ENCODE measurements at regions not wholly inside any gene's neighbourhood (a gene's known extent, or its start where the extent isn't known, plus 50 kb on each side); places are given as distances from the start of the nearest gene placed in this dataset.

DNA sequence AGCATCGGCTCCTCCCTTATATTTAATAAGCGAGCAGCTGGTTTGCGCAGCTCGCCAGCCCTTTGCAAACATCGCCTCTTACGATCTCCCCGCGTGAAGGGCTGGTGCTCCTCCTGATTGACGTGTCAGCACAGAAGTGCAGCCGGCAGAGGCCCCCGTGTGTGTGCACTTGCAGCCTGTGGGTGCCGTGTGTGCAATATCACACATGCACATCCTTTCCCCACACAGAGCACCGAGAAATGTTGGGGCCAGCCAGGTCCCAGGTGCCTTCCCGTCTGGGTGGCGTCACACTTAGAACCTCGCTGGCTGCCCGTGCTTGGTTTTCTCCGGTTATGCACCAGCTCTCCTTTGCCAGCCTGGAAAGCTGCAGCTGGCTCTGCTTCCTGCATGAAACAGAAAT, 126.6 kb upstream of the AJAP1 start:
- H3K9me1 ChIP-seq (replicated peaks; ENCODE audit: control insufficient read depth, extremely low read depth, insufficient read depth, low read length): no peaks in the 10 kb centered on the region
- no peak overlapping the region for H3K4me3 ChIP-seq (replicated peaks in 1 of 3; ENCODE audit: insufficient read depth in 1 of 3, low read depth in 1 of 3, low read length in 3 of 3)
- no peak for FAIRE-seq
- H4K20me1 ChIP-seq (replicated peaks; ENCODE audit: control insufficient read depth, extremely low read depth, insufficient read depth, low read length): no peaks in the 10 kb centered on the region
- CTCF ChIA-PET: no interaction called here
- no peaks in the 10 kb centered on the region for H3K4me1 ChIP-seq (ENCODE audit: control insufficient read depth, extremely low read depth, insufficient read depth, low read length)
- no peak overlapping the region for H3K9ac ChIP-seq (replicated peaks; ENCODE audit: extremely low read depth, insufficient read depth, low read length)
- no peak overlapping the region for H3K27ac ChIP-seq (ENCODE audit: insufficient read depth, low read depth, low read length)
- intact Hi-C loops (cut with micrococcal nuclease): no loop called here
- H3K79me2 ChIP-seq (ENCODE audit: control insufficient read depth, insufficient read depth, low read length): no peaks in the 10 kb centered on the region
- H2AFZ ChIP-seq (ENCODE audit: low read depth, low read length): no peak overlapping the region
- DNase-seq (ENCODE audit: low read depth, low spot score): no peak
- H3K36me3 ChIP-seq (ENCODE audit: control insufficient read depth in 2 of 2, extremely low read depth in 1 of 2, insufficient read depth in 2 of 2, low read length in 2 of 2): no peaks in the 10 kb centered on the region
- dilution Hi-C loops (cut with MboI; ENCODE audit: extremely low pct_ligation_motif_present, low sequenced_read_pairs): no loop called here
- TF ChIP-seq EZH2 (IDR thresholded peaks at IDR 0.05; ENCODE audit: borderline replicate concordance, low read depth, low read length, severe bottlenecking) (no peak), FOS (IDR thresholded peaks at IDR 0.05; ENCODE audit: borderline replicate concordance, insufficient read depth, low read length) (no peak), MAX (IDR thresholded peaks at IDR 0.05; ENCODE audit: insufficient read depth, insufficient read length) (no peak), POLR2A (IDR thresholded peaks at IDR 0.05; ENCODE audit: low read depth, low read length) (no peak), GATA2 (IDR thresholded peaks at IDR 0.05; ENCODE audit: insufficient read depth, insufficient read length, low read depth, low read length) (no peak), POLR2AphosphoS5 (IDR thresholded peaks at IDR 0.05; ENCODE audit: insufficient read depth, low read depth, low read length) (no peak), JUN (IDR thresholded peaks at IDR 0.05; ENCODE audit: borderline replicate concordance, insufficient read depth, insufficient read length, low read depth) (no peak), MYC (IDR thresholded peaks at IDR 0.05; ENCODE audit: low read depth, low read length) (no peak)
- TF ChIP-seq, protein P1, sequence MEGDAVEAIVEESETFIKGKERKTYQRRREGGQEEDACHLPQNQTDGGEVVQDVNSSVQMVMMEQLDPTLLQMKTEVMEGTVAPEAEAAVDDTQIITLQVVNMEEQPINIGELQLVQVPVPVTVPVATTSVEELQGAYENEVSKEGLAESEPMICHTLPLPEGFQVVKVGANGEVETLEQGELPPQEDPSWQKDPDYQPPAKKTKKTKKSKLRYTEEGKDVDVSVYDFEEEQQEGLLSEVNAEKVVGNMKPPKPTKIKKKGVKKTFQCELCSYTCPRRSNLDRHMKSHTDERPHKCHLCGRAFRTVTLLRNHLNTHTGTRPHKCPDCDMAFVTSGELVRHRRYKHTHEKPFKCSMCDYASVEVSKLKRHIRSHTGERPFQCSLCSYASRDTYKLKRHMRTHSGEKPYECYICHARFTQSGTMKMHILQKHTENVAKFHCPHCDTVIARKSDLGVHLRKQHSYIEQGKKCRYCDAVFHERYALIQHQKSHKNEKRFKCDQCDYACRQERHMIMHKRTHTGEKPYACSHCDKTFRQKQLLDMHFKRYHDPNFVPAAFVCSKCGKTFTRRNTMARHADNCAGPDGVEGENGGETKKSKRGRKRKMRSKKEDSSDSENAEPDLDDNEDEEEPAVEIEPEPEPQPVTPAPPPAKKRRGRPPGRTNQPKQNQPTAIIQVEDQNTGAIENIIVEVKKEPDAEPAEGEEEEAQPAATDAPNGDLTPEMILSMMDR (IDR thresholded peaks at IDR 0.05; ENCODE audit: extremely low read depth in 1 of 2, insufficient read depth in 1 of 2, low read depth in 1 of 2, low read length in 2 of 2): no peak
- POLR2A ChIA-PET: no interaction called here
- BruUV-seq (replicated peaks): no TSS peak
- H3K9me3 ChIP-seq (replicated peaks; ENCODE audit: control insufficient read depth, insufficient read depth, low read length): peaks cover 2% of the 10 kb centered on the region
- no peaks in the 10 kb centered on the region for H3K27me3 ChIP-seq (ENCODE audit: control insufficient read depth in 2 of 2, insufficient read depth in 2 of 2, low read length in 2 of 2)
- no peak overlapping the region for H3K4me2 ChIP-seq (ENCODE audit: insufficient read depth, low read length)
